OCI-LY7 (cell line): ENCODE measurements at regions not wholly inside any gene's neighbourhood (a gene's known extent, or its start where the extent isn't known, plus 50 kb on each side); places are given as distances from the start of the nearest gene placed in this dataset.
"Not testable (repeated sequence)": the region's sequence is repeated elsewhere in the genome, so short reads cannot be mapped to it uniquely, and the experiment has no call there.

ENCODE experiments used
- BruUV-seq: library from RNA; stranded (reverse); fragments of 400-500 nt; replicated peaks from 2 replicates; lab custom pipeline; 2021; lab: Mats Ljungman, UMichigan
- CTCF ChIA-PET: fragments of 300-600 bp; sonication (Branson Sonifier 250); formaldehyde crosslinking; loops from one replicate; lab custom pipeline; 2022; ENCODE audit warnings: antibody characterized with exemption; ENCODE audit not compliant: unreplicated experiment; lab: Charles Lee
- POLR2A ChIA-PET: fragments of 300-600 bp; sonication (Branson Sonifier 250); formaldehyde crosslinking; loops from one replicate; lab custom pipeline; 2022; ENCODE audit warnings: antibody characterized with exemption; lab: Charles Lee
- DNase-seq: peaks from one replicate; pipeline ENCODE4 v3.0.0-alpha.2; 2015; ENCODE audit warnings: low spot score
- H2AFZ ChIP-seq: fragments of 200-600 bp; sonication (generic), shearing (Covaris generic); 2 replicates; pipeline ENCODE4 v1.6.1; 2014; ENCODE audit warnings: mild to moderate bottlenecking, antibody characterized with exemption, low read length, moderate library complexity
- H3K27ac ChIP-seq: fragments of 200-600 bp; sonication (generic); 2 replicates; pipeline ENCODE4 v1.5.1; 2014; ENCODE audit warnings: mixed run types, low read depth, mild to moderate bottlenecking, moderate library complexity, low read length, inconsistent platforms; ENCODE audit not compliant: poor library complexity, severe bottlenecking
- H3K36me3 ChIP-seq: fragments of 200-600 bp; sonication (generic); 2 replicates; pipeline ENCODE4 v1.6.1; 2014; ENCODE audit warnings: mild to moderate bottlenecking, antibody characterized with exemption, low read length, moderate library complexity, mixed read lengths; ENCODE audit not compliant: insufficient read depth
- H3K4me1 ChIP-seq: fragments of 200-600 bp; sonication (generic); 2 replicates; pipeline ENCODE4 v1.5.1; 2014; ENCODE audit warnings: mild to moderate bottlenecking, low read length; ENCODE audit not compliant: insufficient read depth, poor library complexity, severe bottlenecking
- H3K4me2 ChIP-seq: fragments of 200-600 bp; sonication (generic); 2 replicates; pipeline ENCODE4 v1.6.1; 2014; ENCODE audit warnings: mild to moderate bottlenecking, low read length
- H3K4me3 ChIP-seq: fragments of 200-600 bp; sonication (generic); 2 replicates; pipeline ENCODE4 v1.5.1; 2014; ENCODE audit warnings: mild to moderate bottlenecking, low read depth, low read length; ENCODE audit not compliant: poor library complexity, severe bottlenecking
- H3K79me2 ChIP-seq: fragments of 200-600 bp; sonication (generic); 2 replicates; pipeline ENCODE4 v1.6.1; 2016; ENCODE audit warnings: low read depth, mild to moderate bottlenecking, low read length, moderate library complexity, mixed read lengths; ENCODE audit not compliant: insufficient read depth
- H3K9me2 ChIP-seq: fragments of 200-600 bp; sonication (generic); 2 replicates; pipeline ENCODE4 v1.6.1; 2016; ENCODE audit warnings: mild to moderate bottlenecking, low read length, mixed read lengths; ENCODE audit not compliant: insufficient read depth
- H3K9me3 ChIP-seq: fragments of 200-600 bp; sonication (generic); 2 replicates; pipeline ENCODE4 v1.6.1; 2014; ENCODE audit warnings: mild to moderate bottlenecking, mixed run types, low read length, mixed read lengths
- H4K20me1 ChIP-seq: fragments of 200-600 bp; sonication (generic); 2 replicates; pipeline ENCODE4 v1.6.1; 2014; ENCODE audit warnings: mild to moderate bottlenecking, antibody characterized with exemption, low read length, moderate library complexity, mixed read lengths; ENCODE audit not compliant: insufficient read depth
- CTCF ChIP-seq: fragments of 200-600 bp; sonication (generic); conservative IDR thresholded peaks from 2 replicates; pipeline ENCODE4 v1.5.1; 2014; ENCODE audit warnings: mild to moderate bottlenecking, antibody characterized with exemption, low read length, moderate library complexity, mixed read lengths
- EZH2phosphoT487 ChIP-seq: fragments of 200-600 bp; sonication (generic); IDR thresholded peaks from 2 replicates; pipeline ENCODE4 v1.6.1; 2018; ENCODE audit warnings: low read depth, borderline replicate concordance, mild to moderate bottlenecking, mixed run types, antibody characterized with exemption, low read length, moderate library complexity, mixed read lengths
- intact Hi-C: fragments of 100-400 bp; cut with micrococcal nuclease; formaldehyde crosslinking; loops from one replicate; pipeline ENCODE4 v1.10.0; 2022; ENCODE audit not compliant: unreplicated experiment

GRCh38 chr5:84752780-84753179, 368.1 kb upstream of the EDIL3 start:
- POLR2A ChIA-PET = interaction anchor here (0.6 kb wide), 1 partner anchor 42 kb away, joined by 3 read pairs; no protein-coding TSS in a partner anchor
- no peaks in the 10 kb centered on the region for H3K9me3 ChIP-seq
- no peaks in the 10 kb centered on the region for H3K36me3 ChIP-seq
- TF ChIP-seq CTCF = no peak
- no peak overlapping the region for H3K4me2 ChIP-seq
- no peak overlapping the region for H3K27ac ChIP-seq
- no peaks in the 10 kb centered on the region for H3K9me2 ChIP-seq
- H3K79me2 ChIP-seq = no peaks in the 10 kb centered on the region
- CTCF ChIA-PET = no interaction called here
- no peaks in the 10 kb centered on the region for H3K4me1 ChIP-seq
- no TSS peak for BruUV-seq
- H4K20me1 ChIP-seq = no peaks in the 10 kb centered on the region
- DNase-seq = no peak
- H3K4me3 ChIP-seq = no peak overlapping the region
- intact Hi-C loops = no loop called here
- H2AFZ ChIP-seq = no peak overlapping the region

- no peak overlapping the region for H2AFZ ChIP-seq
- H3K9me3 ChIP-seq = no peaks in the 10 kb centered on the region
- H3K36me3 ChIP-seq = no peaks in the 10 kb centered on the region
- H3K79me2 ChIP-seq = no peaks in the 10 kb centered on the region
- no peak overlapping the region for H3K4me2 ChIP-seq
- CTCF ChIA-PET = no interaction called here
- H3K9me2 ChIP-seq = no peaks in the 10 kb centered on the region
- intact Hi-C loops = no loop called here
- TF ChIP-seq CTCF (no peak), EZH2phosphoT487 (no peak)
- DNase-seq = no peak
- POLR2A ChIA-PET = no interaction called here
- no peaks in the 10 kb centered on the region for H3K4me1 ChIP-seq
- no TSS peak for BruUV-seq
- no peak overlapping the region for H3K27ac ChIP-seq
- no peaks in the 10 kb centered on the region for H4K20me1 ChIP-seq
- H3K4me3 ChIP-seq = no peak overlapping the region
Observed at GRCh38 chr5:84748313-84748712, 363.6 kb upstream of the EDIL3 start.

GRCh38 chr5:84746280-84746679, 361.6 kb upstream of the EDIL3 start:
- H3K9me3 ChIP-seq, POLR2A ChIA-PET, H2AFZ ChIP-seq, H3K4me3 ChIP-seq, CTCF ChIA-PET, H3K36me3 ChIP-seq, BruUV-seq, H3K9me2 ChIP-seq, H3K79me2 ChIP-seq, intact Hi-C loops, H3K4me2 ChIP-seq, H3K4me1 ChIP-seq, DNase-seq, H4K20me1 ChIP-seq, H3K27ac ChIP-seq: not testable (repeated sequence)
